ENCODE measurements at regions not wholly inside any gene's neighbourhood (a gene's known extent, or its start where the extent isn't known, plus 50 kb on each side); places are given as distances from the start of the nearest gene placed in this dataset.

DNA sequence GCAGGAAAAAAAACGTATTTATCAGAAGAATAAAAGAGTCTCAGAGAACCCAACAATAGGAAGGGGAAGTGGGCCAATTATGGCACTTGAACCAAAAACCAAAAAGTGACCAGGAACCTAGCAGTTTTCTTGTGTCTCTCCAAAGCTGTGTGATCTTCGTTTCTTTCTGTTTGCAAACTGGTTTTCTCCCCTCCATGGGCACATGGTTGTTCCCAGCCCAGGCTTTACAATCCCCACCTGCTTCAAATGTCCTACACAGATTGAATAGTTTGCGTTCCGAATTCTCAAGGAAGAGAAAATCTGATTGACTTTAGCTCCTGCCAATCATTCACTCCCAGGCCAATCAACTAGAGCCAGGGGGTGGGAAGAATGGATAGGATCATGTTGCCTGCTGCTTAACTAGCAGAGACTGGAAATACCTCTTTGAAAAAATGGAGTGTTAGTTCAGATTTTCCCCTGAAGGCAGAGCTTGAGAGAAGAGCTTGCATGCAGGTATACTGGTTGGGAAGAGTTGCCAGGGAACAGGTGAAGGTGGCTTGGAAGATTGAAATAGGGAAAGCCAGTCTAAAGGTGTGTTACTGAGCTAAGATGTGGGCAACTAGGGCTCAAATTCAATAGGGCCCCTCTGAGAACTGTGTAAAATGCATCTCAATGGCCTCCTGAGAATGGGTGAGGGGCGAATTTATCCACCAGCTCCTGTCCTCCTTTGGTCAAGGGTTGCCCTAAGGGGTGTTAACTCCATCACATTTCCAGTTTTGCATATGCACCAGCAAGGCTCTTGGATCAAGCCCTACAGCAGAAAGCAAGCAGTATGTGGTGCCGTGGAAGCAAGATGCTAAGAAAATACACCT is 106.4 kb upstream of the SRRM4 start:
- DNase-seq (ENCODE audit: insufficient read length) (no peak), FAIRE-seq (no peak)
- TF ChIP-seq TAF1 (IDR thresholded peaks at IDR 0.05; ENCODE audit: borderline replicate concordance, low read depth, low read length) (no peak), POLR2A (IDR thresholded peaks at IDR 0.05; ENCODE audit: low read depth, low read length) (no peak), POLR2AphosphoS5 (IDR thresholded peaks at IDR 0.05; ENCODE audit: low read depth, low read length) (no peak)

GRCh38 chr12:118880720-118881493 is 100.4 kb upstream of the SRRM4 start:
- DNase-seq (ENCODE audit: insufficient read length) (no peak), FAIRE-seq (no peak)
- TF ChIP-seq POLR2AphosphoS5 (IDR thresholded peaks at IDR 0.05; ENCODE audit: low read depth, low read length), result no peak
- no peak for TF ChIP-seq POLR2A (IDR thresholded peaks at IDR 0.05; ENCODE audit: low read depth, low read length)
- no peak for TF ChIP-seq TAF1 (IDR thresholded peaks at IDR 0.05; ENCODE audit: borderline replicate concordance, low read depth, low read length)

- TF ChIP-seq POLR2AphosphoS5 (IDR thresholded peaks at IDR 0.05; ENCODE audit: low read depth, low read length) (no peak), TAF1 (IDR thresholded peaks at IDR 0.05; ENCODE audit: borderline replicate concordance, low read depth, low read length) (no peak), POLR2A (IDR thresholded peaks at IDR 0.05; ENCODE audit: low read depth, low read length) (no peak)
- DNase-seq (ENCODE audit: insufficient read length), result no peak
- no peak for FAIRE-seq
Observed at GRCh38 chr12:118884226-118884625, 97.1 kb upstream of the SRRM4 start.

GRCh38 chr12:118900993-118901392 is 80.3 kb upstream of the SRRM4 start:
- no peak for TF ChIP-seq TAF1 (IDR thresholded peaks at IDR 0.05; ENCODE audit: borderline replicate concordance, low read depth, low read length)
- TF ChIP-seq POLR2A (IDR thresholded peaks at IDR 0.05; ENCODE audit: low read depth, low read length), result no peak
- TF ChIP-seq POLR2AphosphoS5 (IDR thresholded peaks at IDR 0.05; ENCODE audit: low read depth, low read length), result no peak
- DNase-seq (ENCODE audit: insufficient read length), result no peak
- FAIRE-seq, result no peak

DNA sequence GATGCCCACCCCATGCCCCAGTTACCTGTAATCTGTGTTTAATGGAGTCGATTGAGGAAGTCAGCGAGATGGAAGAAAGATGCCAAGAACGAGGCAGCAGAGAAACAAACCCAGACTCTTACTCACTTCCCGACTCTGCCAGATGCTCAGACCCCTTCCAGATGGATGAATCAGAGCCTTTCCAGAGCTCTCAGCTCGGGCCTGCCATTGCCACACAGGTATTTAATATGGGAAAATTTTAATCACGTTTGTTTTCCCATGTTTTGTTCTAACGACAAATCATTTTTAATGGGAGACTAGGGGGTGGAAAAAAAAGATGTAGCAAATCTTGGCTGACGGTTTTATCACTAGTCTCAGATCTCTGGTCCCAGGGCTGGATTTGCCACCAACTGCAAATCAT is 72.5 kb upstream of the SRRM4 start:
- TF ChIP-seq TAF1 (IDR thresholded peaks at IDR 0.05; ENCODE audit: borderline replicate concordance, low read depth, low read length) (no peak), POLR2A (IDR thresholded peaks at IDR 0.05; ENCODE audit: low read depth, low read length) (no peak), POLR2AphosphoS5 (IDR thresholded peaks at IDR 0.05; ENCODE audit: low read depth, low read length) (no peak)
- no peak for DNase-seq (ENCODE audit: insufficient read length)
- no peak for FAIRE-seq

DNA sequence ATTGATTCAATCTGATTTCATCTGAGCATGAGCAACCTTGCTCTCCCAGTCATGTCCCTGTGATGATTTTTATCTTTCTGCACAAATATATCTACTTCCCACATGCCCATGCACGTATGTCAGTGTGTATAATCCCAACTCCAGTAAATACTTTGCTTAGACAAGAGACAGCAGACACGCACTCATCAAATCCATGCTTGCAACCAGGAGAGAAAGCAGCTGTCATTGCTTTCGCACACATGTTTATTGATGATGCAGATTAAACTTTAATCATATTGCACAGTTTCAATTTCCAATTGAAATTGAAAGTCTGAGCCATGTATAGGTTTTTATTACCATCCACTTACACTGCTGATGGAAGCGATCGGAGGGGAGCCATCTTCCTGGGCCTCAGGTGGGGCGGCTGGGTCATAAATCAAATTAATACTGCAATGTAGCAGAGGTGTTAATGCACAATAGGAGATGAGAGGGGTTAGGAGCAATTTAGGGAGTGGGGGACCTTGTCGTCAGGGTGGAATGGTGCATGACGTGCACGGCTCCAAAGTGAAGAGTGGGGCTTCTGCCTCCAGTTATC is 68.6 kb upstream of the SRRM4 start:
- TF ChIP-seq POLR2AphosphoS5 (IDR thresholded peaks at IDR 0.05; ENCODE audit: low read depth, low read length) (no peak), TAF1 (IDR thresholded peaks at IDR 0.05; ENCODE audit: borderline replicate concordance, low read depth, low read length) (no peak), POLR2A (IDR thresholded peaks at IDR 0.05; ENCODE audit: low read depth, low read length) (no peak)
- no peak for FAIRE-seq
- no peak for DNase-seq (ENCODE audit: insufficient read length)

GRCh38 chr12:118921761-118922160 is 59.6 kb upstream of the SRRM4 start:
- no peak for TF ChIP-seq POLR2A (IDR thresholded peaks at IDR 0.05; ENCODE audit: low read depth, low read length)
- TF ChIP-seq POLR2AphosphoS5 (IDR thresholded peaks at IDR 0.05; ENCODE audit: low read depth, low read length), result no peak
- TF ChIP-seq TAF1 (IDR thresholded peaks at IDR 0.05; ENCODE audit: borderline replicate concordance, low read depth, low read length), result no peak
- DNase-seq (ENCODE audit: insufficient read length), result no peak
- no peak for FAIRE-seq

DNA sequence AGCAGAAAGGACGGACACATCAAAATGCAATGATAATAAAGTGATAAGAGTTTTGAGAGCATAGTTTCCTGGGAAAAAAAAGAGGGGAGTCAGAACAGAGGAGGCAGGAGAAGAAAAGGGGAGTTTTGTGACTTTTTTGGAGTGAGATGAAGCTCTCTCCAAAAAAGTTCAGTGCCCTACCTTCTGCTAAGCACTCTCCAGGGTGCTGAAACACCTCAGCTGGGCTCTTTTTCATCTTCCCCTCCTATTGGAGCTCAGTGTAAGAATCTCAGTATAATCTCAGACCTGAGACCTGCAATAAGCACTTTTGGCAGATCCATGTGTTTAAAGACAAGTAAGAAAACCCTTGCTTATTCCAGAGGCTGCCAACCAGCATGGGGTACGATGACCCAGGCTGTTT is 58.9 kb upstream of the SRRM4 start:
- FAIRE-seq, result no peak
- TF ChIP-seq TAF1 (IDR thresholded peaks at IDR 0.05; ENCODE audit: borderline replicate concordance, low read depth, low read length) (no peak), POLR2A (IDR thresholded peaks at IDR 0.05; ENCODE audit: low read depth, low read length) (no peak), POLR2AphosphoS5 (IDR thresholded peaks at IDR 0.05; ENCODE audit: low read depth, low read length) (no peak)
- DNase-seq (ENCODE audit: insufficient read length), result no peak

DNA sequence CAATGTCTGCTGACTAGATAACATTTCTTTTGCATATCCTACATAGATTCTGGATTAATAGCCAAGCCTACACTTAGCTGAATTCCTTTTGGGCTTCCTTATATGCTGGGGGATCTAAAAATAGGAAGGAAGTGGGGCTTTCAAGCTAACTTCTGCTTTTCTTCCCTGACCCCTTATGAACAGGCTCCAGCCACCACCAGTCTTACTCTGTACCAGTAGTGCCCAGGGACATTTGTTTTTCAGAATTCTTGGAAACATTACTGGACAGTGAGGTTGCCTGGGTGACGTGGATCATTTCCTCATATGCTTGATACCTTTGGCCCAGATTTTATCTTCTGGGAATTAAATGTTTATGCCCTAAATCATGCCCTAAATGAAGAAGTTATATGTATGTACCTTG is 55.9 kb upstream of the SRRM4 start:
- DNase-seq (ENCODE audit: insufficient read length), result no peak
- TF ChIP-seq TAF1 (IDR thresholded peaks at IDR 0.05; ENCODE audit: borderline replicate concordance, low read depth, low read length), result no peak
- no peak for TF ChIP-seq POLR2A (IDR thresholded peaks at IDR 0.05; ENCODE audit: low read depth, low read length)
- no peak for TF ChIP-seq POLR2AphosphoS5 (IDR thresholded peaks at IDR 0.05; ENCODE audit: low read depth, low read length)
- FAIRE-seq, result no peak

- FAIRE-seq (no peak), DNase-seq (ENCODE audit: insufficient read length) (no peak)
Observed at GRCh38 chr12:118925826-118926225, 55.5 kb upstream of the SRRM4 start.

More at GRCh38 chr12:118925826-118926225, 55.5 kb upstream of the SRRM4 start:
- TF ChIP-seq POLR2A (IDR thresholded peaks at IDR 0.05; ENCODE audit: low read depth, low read length) (no peak), POLR2AphosphoS5 (IDR thresholded peaks at IDR 0.05; ENCODE audit: low read depth, low read length) (no peak), TAF1 (IDR thresholded peaks at IDR 0.05; ENCODE audit: borderline replicate concordance, low read depth, low read length) (no peak)

Measured in GM12892 (cell line).